Caco-2 (cell line): ENCODE measurements at regions not wholly inside any gene's neighbourhood (a gene's known extent, or its start where the extent isn't known, plus 50 kb on each side); places are given as distances from the start of the nearest gene placed in this dataset.

Source experiments
- BruUV-seq: library from RNA; stranded (reverse); fragments of 400-500 nt; replicated peaks from 2 replicates; lab custom pipeline; 2021; lab: Mats Ljungman, UMichigan
- CTCF ChIA-PET: fragments of 300-600 bp; sonication (Branson Sonifier 250); formaldehyde crosslinking; loops from one replicate; lab custom pipeline; 2022; ENCODE audit warnings: antibody characterized with exemption; lab: Charles Lee
- POLR2A ChIA-PET: fragments of 300-600 bp; sonication (Branson Sonifier 250); formaldehyde crosslinking; loops from one replicate; lab custom pipeline; 2022; ENCODE audit warnings: antibody characterized with exemption; lab: Charles Lee
- DNase-seq, 2 experiments: peaks; one replicate each; pipeline versions ENCODE4 v3.0.0 to v3.0.0-alpha.2; 2020 to 2022
- H3K27me3 ChIP-seq: replicated peaks from 2 replicates; pipeline ENCODE4 v1.6.0; 2011; ENCODE audit warnings: low read length; ENCODE audit not compliant: control insufficient read depth, insufficient read depth
- H3K36me3 ChIP-seq: 2 replicates; pipeline ENCODE4 v1.5.1; 2011; ENCODE audit warnings: low read length; ENCODE audit not compliant: control insufficient read depth, insufficient read depth
- H3K4me1 ChIP-seq: fragments of 250-450 bp; sonication (Bioruptor Pico); 2 replicates; pipeline ENCODE4 v1.5.1; 2020; ENCODE audit warnings: mild to moderate bottlenecking
- H3K4me3 ChIP-seq: 2 replicates; pipeline ENCODE4 v1.5.1; 2011; ENCODE audit warnings: low read depth, mild to moderate bottlenecking, control low read depth, low read length
- H3K9me3 ChIP-seq: fragments of 250-450 bp; sonication (Bioruptor Pico); 2 replicates; pipeline ENCODE4 v1.5.1; 2020; ENCODE audit warnings: mild to moderate bottlenecking, moderate library complexity
- H3K27ac Mint-ChIP-seq: one replicate; pipeline ENCODE4 v1.8.0; 2022; ENCODE audit warnings: mixed read lengths; ENCODE audit not compliant: unreplicated experiment
- H3K27me3 Mint-ChIP-seq: one replicate; pipeline ENCODE4 v1.8.0; 2022; ENCODE audit warnings: mixed read lengths; ENCODE audit not compliant: insufficient read depth, unreplicated experiment
- H3K36me3 Mint-ChIP-seq: one replicate; pipeline ENCODE4 v1.8.0; 2022; ENCODE audit warnings: mild to moderate bottlenecking, mixed read lengths; ENCODE audit not compliant: insufficient read depth, unreplicated experiment
- H3K4me1 Mint-ChIP-seq: one replicate; pipeline ENCODE4 v1.8.0; 2022; ENCODE audit warnings: low read depth, mixed read lengths; ENCODE audit not compliant: unreplicated experiment
- H3K4me3 Mint-ChIP-seq: one replicate; pipeline ENCODE4 v1.8.0; 2022; ENCODE audit warnings: mild to moderate bottlenecking, moderate library complexity, mixed read lengths; ENCODE audit not compliant: unreplicated experiment
- H3K9me3 Mint-ChIP-seq: one replicate; pipeline ENCODE4 v1.8.0; 2022; ENCODE audit warnings: mixed read lengths; ENCODE audit not compliant: unreplicated experiment
- intact Hi-C: fragments of 100-400 bp; cut with micrococcal nuclease; formaldehyde crosslinking; loops from one replicate; pipeline ENCODE4 v1.10.0; 2022; ENCODE audit not compliant: unreplicated experiment
- TF ChIP-seq, protein P1 (sequence below), 2 experiments: fragments of 200-600 bp in 1 of 2; IDR thresholded peaks; 1 replicate in 1 of 2; 2 replicates in 1 of 2; pipeline versions ENCODE4 v1.5.1 to v1.8.0; 2011 to 2022; ENCODE audit warnings: antibody characterized with exemption in 1 of 2, control low read depth in 1 of 2, inconsistent platforms in 1 of 2, low read depth in 1 of 2, low read length in 1 of 2, mild to moderate bottlenecking in 1 of 2, moderate library complexity in 1 of 2; ENCODE audit not compliant: insufficient read depth in 1 of 2, severe bottlenecking in 1 of 2, unreplicated experiment in 1 of 2

DNA sequence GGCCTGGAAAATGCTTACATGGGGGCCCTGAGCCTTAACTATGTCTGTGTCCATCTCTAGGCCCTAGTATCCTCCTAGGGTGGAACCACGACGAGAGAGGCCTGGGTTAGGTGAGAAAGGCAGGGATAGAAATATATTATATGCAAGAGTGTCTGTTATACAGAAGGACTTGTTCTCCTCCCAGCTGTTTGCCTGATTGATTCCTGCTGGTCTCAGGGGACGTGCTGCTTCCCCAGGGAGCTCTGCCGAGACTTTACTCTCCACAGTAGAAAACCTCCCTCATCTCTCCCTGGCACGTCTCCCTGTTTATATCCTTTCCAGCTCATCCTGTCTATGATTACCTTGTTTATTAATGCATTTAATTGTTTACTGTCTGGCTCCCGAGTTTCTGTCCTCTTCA is 132.6 kb downstream of the MIAT start:
- no peak overlapping the region for H3K4me3 Mint-ChIP-seq
- ChIA-PET CTCF (no interaction called here), POLR2A (no interaction called here)
- no peak overlapping the region for H3K4me3 ChIP-seq
- no peaks in the 10 kb centered on the region for H3K36me3 ChIP-seq
- H3K9me3 ChIP-seq: no peaks in the 10 kb centered on the region
- H3K9me3 Mint-ChIP-seq: no peaks in the 10 kb centered on the region
- H3K36me3 Mint-ChIP-seq: no peaks in the 10 kb centered on the region
- no peaks in the 10 kb centered on the region for H3K4me1 Mint-ChIP-seq
- peaks cover 7% of the 10 kb centered on the region for H3K27me3 Mint-ChIP-seq
- no peaks in the 10 kb centered on the region for H3K4me1 ChIP-seq
- H3K27ac Mint-ChIP-seq: no peak overlapping the region
- TF ChIP-seq, protein P1, sequence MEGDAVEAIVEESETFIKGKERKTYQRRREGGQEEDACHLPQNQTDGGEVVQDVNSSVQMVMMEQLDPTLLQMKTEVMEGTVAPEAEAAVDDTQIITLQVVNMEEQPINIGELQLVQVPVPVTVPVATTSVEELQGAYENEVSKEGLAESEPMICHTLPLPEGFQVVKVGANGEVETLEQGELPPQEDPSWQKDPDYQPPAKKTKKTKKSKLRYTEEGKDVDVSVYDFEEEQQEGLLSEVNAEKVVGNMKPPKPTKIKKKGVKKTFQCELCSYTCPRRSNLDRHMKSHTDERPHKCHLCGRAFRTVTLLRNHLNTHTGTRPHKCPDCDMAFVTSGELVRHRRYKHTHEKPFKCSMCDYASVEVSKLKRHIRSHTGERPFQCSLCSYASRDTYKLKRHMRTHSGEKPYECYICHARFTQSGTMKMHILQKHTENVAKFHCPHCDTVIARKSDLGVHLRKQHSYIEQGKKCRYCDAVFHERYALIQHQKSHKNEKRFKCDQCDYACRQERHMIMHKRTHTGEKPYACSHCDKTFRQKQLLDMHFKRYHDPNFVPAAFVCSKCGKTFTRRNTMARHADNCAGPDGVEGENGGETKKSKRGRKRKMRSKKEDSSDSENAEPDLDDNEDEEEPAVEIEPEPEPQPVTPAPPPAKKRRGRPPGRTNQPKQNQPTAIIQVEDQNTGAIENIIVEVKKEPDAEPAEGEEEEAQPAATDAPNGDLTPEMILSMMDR (IDR thresholded peaks at IDR 0.05; ENCODE audit: insufficient read depth in 1 of 2, low read depth in 1 of 2, low read length in 1 of 2, severe bottlenecking in 1 of 2, unreplicated experiment in 1 of 2): no peak
- BruUV-seq: no TSS peak
- intact Hi-C loops: no loop called here
- no peaks in the 10 kb centered on the region for H3K27me3 ChIP-seq
- no peak for DNase-seq

DNA sequence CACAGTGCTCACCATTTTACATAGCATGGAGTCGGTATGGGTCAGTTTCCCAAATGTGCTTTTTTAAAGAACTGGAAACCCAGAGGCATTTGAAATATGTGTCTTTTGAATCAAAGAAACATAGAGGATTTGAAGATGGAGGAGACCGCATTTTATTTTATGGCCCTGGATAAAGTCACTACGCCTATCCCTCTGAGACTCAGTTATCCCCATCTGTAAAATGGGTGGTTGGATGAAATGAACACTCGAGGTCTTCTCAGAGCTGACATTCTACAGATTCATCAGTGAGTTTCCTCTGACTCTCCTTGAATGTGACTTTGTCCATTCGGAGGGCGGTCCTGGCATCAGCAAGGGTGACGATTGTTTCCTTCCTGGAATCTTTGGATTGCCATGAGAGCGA is 135.1 kb downstream of the MIAT start:
- no peak overlapping the region for H3K27ac Mint-ChIP-seq
- POLR2A ChIA-PET: no interaction called here

DNA sequence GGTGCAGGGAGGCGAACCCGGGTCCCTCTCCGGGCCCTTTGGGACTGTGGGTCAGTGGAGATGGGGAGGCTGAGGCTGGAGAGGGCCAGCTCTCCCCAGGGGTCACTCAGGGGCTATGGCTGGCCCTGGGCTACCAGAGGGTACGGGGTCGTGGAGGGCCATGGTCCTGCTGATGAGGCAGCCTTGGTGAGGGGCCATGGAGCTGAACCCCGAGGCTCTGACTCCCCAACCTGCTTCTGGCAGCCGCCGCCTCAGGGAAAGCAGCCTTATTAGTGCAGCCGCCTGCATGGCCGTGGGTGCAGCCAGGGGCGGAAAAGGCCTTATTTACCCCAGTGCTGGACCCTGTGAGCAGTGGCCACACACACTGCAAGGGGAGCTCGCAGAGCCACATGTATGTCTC is 139.4 kb downstream of the MIAT start:
- ChIA-PET POLR2A (no interaction called here), CTCF (no interaction called here)
- DNase-seq: no peak
- no peaks in the 10 kb centered on the region for H3K36me3 Mint-ChIP-seq
- H3K27me3 Mint-ChIP-seq: peaks cover 7% of the 10 kb centered on the region
- H3K4me3 Mint-ChIP-seq: no peak overlapping the region
- H3K4me1 ChIP-seq: peaks cover 3% of the 10 kb centered on the region; the same call in 1 of the 2 replicates
- no peaks in the 10 kb centered on the region for H3K9me3 ChIP-seq
- H3K9me3 Mint-ChIP-seq: no peaks in the 10 kb centered on the region
- TF ChIP-seq, protein P1 (IDR thresholded peaks at IDR 0.05; ENCODE audit: insufficient read depth in 1 of 2, low read depth in 1 of 2, low read length in 1 of 2, severe bottlenecking in 1 of 2, unreplicated experiment in 1 of 2): no peak
- H3K27ac Mint-ChIP-seq: no peak overlapping the region
- no peaks in the 10 kb centered on the region for H3K27me3 ChIP-seq
- no TSS peak for BruUV-seq
- H3K36me3 ChIP-seq: no peaks in the 10 kb centered on the region
- intact Hi-C loops: no loop called here
- H3K4me3 ChIP-seq: no peak overlapping the region
- no peaks in the 10 kb centered on the region for H3K4me1 Mint-ChIP-seq

More for the DNA sequence above, 135.1 kb downstream of the MIAT start:
- TF ChIP-seq, protein P1 (IDR thresholded peaks at IDR 0.05; ENCODE audit: insufficient read depth in 1 of 2, low read depth in 1 of 2, low read length in 1 of 2, severe bottlenecking in 1 of 2, unreplicated experiment in 1 of 2): no peak
- Histone ChIP-seq H3K27me3 (no peaks in the 10 kb centered on the region), H3K36me3 (no peaks in the 10 kb centered on the region), H3K4me3 (no peak overlapping the region), H3K9me3 (no peaks in the 10 kb centered on the region), H3K4me1 (no peaks in the 10 kb centered on the region)
- Mint-ChIP-seq H3K4me1 (no peaks in the 10 kb centered on the region), H3K4me3 (no peak overlapping the region), H3K9me3 (no peaks in the 10 kb centered on the region), H3K36me3 (no peaks in the 10 kb centered on the region), H3K27me3 (peaks cover 9% of the 10 kb centered on the region)
- BruUV-seq: no TSS peak
- CTCF ChIA-PET: no interaction called here
- intact Hi-C loops: no loop called here
- no peak for DNase-seq
